AG04450 (cell line): ENCODE measurements at regions not wholly inside any gene's neighbourhood (a gene's known extent, or its start where the extent isn't known, plus 50 kb on each side); places are given as distances from the start of the nearest gene placed in this dataset.

Experiments
- CTCF ChIA-PET: fragments of 300-600, 350-600 bp; formaldehyde crosslinking; extraction: SDS; loops from one replicate; lab custom pipeline; 2022; ENCODE audit warnings: antibody characterized with exemption, inconsistent platforms; lab: Charles Lee
- POLR2A ChIA-PET: fragments of 350-600 bp; formaldehyde crosslinking; extraction: SDS; loops from one replicate; lab custom pipeline; 2021; ENCODE audit warnings: antibody characterized with exemption, inconsistent platforms; lab: Yijun Ruan, JAX
- DNase-seq: peaks from one replicate; pipeline ENCODE4 v3.0.0-alpha.2; 2011; ENCODE audit warnings: low read depth, low spot score
- H3K27ac ChIP-seq: one replicate; pipeline ENCODE4 v1.5.1; 2012; ENCODE audit warnings: low read depth, low read length, control low read depth
- H3K27me3 ChIP-seq: one replicate; pipeline ENCODE4 v1.6.0; 2012; ENCODE audit warnings: low read length; ENCODE audit not compliant: control insufficient read depth, insufficient read depth
- H3K4me3 ChIP-seq: 2 replicates; pipeline ENCODE4 v1.5.1; 2011; ENCODE audit warnings: mild to moderate bottlenecking, low read depth, low read length, control low read depth
- H3K9me3 ChIP-seq: 2 replicates; pipeline ENCODE4 v1.5.1; 2012; ENCODE audit warnings: low read length; ENCODE audit not compliant: control insufficient read depth, insufficient read depth
- CTCF ChIP-seq: IDR thresholded peaks from 2 replicates; pipeline ENCODE4 v1.5.1; 2011; ENCODE audit warnings: low read depth, low read length, control low read depth, inconsistent platforms

GRCh38 chr18:78765142-78765541 lies 214.5 kb upstream of the SALL3 start:
- Histone ChIP-seq H3K9me3 (peaks cover 69% of the 10 kb centered on the region), H3K27me3 (no peaks in the 10 kb centered on the region), H3K27ac (no peak overlapping the region), H3K4me3 (no peak overlapping the region)
- CTCF ChIA-PET, result no interaction called here
- POLR2A ChIA-PET, result no interaction called here
- DNase-seq, result no peak
- no peak for TF ChIP-seq CTCF

- Histone ChIP-seq H3K27me3 (no peaks in the 10 kb centered on the region), H3K9me3 (peaks cover 75% of the 10 kb centered on the region), H3K4me3 (no peak overlapping the region), H3K27ac (no peak overlapping the region)
- POLR2A ChIA-PET, result no interaction called here
- TF ChIP-seq CTCF, result no peak
- CTCF ChIA-PET, result no interaction called here
- DNase-seq, result no peak
These were observed 213.9 kb upstream of the SALL3 start for GRCh38 chr18:78765637-78766281.

- H3K9me3 ChIP-seq, result peaks cover 86% of the 10 kb centered on the region
- no peaks in the 10 kb centered on the region for H3K27me3 ChIP-seq
- CTCF ChIA-PET, result no interaction called here
- POLR2A ChIA-PET, result no interaction called here
- no peak for TF ChIP-seq CTCF
- H3K4me3 ChIP-seq, result no peak overlapping the region
- H3K27ac ChIP-seq, result no peak overlapping the region
- DNase-seq, result no peak
These were observed 212.7 kb upstream of the SALL3 start for GRCh38 chr18:78766651-78767533.

- H3K9me3 ChIP-seq, result peaks cover 87% of the 10 kb centered on the region
- no peak for TF ChIP-seq CTCF
- DNase-seq, result no peak
- no peak overlapping the region for H3K4me3 ChIP-seq
- no peak overlapping the region for H3K27ac ChIP-seq
- H3K27me3 ChIP-seq, result no peaks in the 10 kb centered on the region
- CTCF ChIA-PET, result no interaction called here
- POLR2A ChIA-PET, result no interaction called here
These were observed 212.0 kb upstream of the SALL3 start for GRCh38 chr18:78767648-78768071.

GRCh38 chr18:78768221-78768620 lies 211.4 kb upstream of the SALL3 start:
- CTCF ChIA-PET, result no interaction called here

More at GRCh38 chr18:78768221-78768620, 211.4 kb upstream of the SALL3 start:
- no peaks in the 10 kb centered on the region for H3K27me3 ChIP-seq
- H3K27ac ChIP-seq, result no peak overlapping the region
- no peak overlapping the region for H3K4me3 ChIP-seq
- POLR2A ChIA-PET, result no interaction called here
- peaks cover 90% of the 10 kb centered on the region for H3K9me3 ChIP-seq
- TF ChIP-seq CTCF, result no peak
- no peak for DNase-seq
